ENCODE measurements at regions not wholly inside any gene's neighbourhood (a gene's known extent, or its start where the extent isn't known, plus 50 kb on each side); places are given as distances from the start of the nearest gene placed in this dataset.

GRCh38 chr3:24832891-24833290 lies 338.2 kb upstream of the THRB start:
- no peaks in the 10 kb centered on the region for H3K27me3 ChIP-seq (replicated peaks; ENCODE audit: control insufficient read depth, insufficient read depth, low read length)
- DNase-seq = no peak

GRCh38 chr3:24834442-24834841 lies 339.8 kb upstream of the THRB start:
- intact Hi-C loops (cut with micrococcal nuclease; ENCODE audit: unreplicated experiment) = no loop called here
- ChIA-PET CTCF (no interaction called here), POLR2A (no interaction called here)
- TF ChIP-seq, protein P1, sequence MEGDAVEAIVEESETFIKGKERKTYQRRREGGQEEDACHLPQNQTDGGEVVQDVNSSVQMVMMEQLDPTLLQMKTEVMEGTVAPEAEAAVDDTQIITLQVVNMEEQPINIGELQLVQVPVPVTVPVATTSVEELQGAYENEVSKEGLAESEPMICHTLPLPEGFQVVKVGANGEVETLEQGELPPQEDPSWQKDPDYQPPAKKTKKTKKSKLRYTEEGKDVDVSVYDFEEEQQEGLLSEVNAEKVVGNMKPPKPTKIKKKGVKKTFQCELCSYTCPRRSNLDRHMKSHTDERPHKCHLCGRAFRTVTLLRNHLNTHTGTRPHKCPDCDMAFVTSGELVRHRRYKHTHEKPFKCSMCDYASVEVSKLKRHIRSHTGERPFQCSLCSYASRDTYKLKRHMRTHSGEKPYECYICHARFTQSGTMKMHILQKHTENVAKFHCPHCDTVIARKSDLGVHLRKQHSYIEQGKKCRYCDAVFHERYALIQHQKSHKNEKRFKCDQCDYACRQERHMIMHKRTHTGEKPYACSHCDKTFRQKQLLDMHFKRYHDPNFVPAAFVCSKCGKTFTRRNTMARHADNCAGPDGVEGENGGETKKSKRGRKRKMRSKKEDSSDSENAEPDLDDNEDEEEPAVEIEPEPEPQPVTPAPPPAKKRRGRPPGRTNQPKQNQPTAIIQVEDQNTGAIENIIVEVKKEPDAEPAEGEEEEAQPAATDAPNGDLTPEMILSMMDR (IDR thresholded peaks at IDR 0.05; ENCODE audit: insufficient read depth in 1 of 2, low read depth in 1 of 2, low read length in 1 of 2, severe bottlenecking in 1 of 2, unreplicated experiment in 1 of 2) = no peak
- Histone ChIP-seq H3K36me3 (ENCODE audit: control insufficient read depth, insufficient read depth, low read length) (no peaks in the 10 kb centered on the region), H3K4me3 (ENCODE audit: low read depth, low read length) (no peak overlapping the region), H3K27me3 (replicated peaks; ENCODE audit: control insufficient read depth, insufficient read depth, low read length) (no peaks in the 10 kb centered on the region), H3K4me1 (no peaks in the 10 kb centered on the region), H3K9me3 (no peaks in the 10 kb centered on the region)
- peaks cover 21% of the 10 kb centered on the region for H3K27me3 Mint-ChIP-seq (ENCODE audit: insufficient read depth, unreplicated experiment)
- no peak overlapping the region for H3K27ac Mint-ChIP-seq (ENCODE audit: unreplicated experiment)
- H3K36me3 Mint-ChIP-seq (ENCODE audit: insufficient read depth, unreplicated experiment) = no peaks in the 10 kb centered on the region
- no peak overlapping the region for H3K4me3 Mint-ChIP-seq (ENCODE audit: unreplicated experiment)
- no peaks in the 10 kb centered on the region for H3K9me3 Mint-ChIP-seq (ENCODE audit: unreplicated experiment)
- BruUV-seq (replicated peaks) = no TSS peak
- H3K4me1 Mint-ChIP-seq (ENCODE audit: low read depth, unreplicated experiment) = no peaks in the 10 kb centered on the region
- DNase-seq = no peak

More at GRCh38 chr3:24832891-24833290, 338.2 kb upstream of the THRB start:
- Mint-ChIP-seq H3K36me3 (ENCODE audit: insufficient read depth, unreplicated experiment) (no peaks in the 10 kb centered on the region), H3K4me3 (ENCODE audit: unreplicated experiment) (no peak overlapping the region), H3K27me3 (ENCODE audit: insufficient read depth, unreplicated experiment) (peaks cover 21% of the 10 kb centered on the region), H3K4me1 (ENCODE audit: low read depth, unreplicated experiment) (no peaks in the 10 kb centered on the region), H3K27ac (ENCODE audit: unreplicated experiment) (no peak overlapping the region), H3K9me3 (ENCODE audit: unreplicated experiment) (no peaks in the 10 kb centered on the region)
- Histone ChIP-seq H3K4me3 (ENCODE audit: low read depth, low read length) (no peak overlapping the region), H3K4me1 (no peaks in the 10 kb centered on the region), H3K36me3 (ENCODE audit: control insufficient read depth, insufficient read depth, low read length) (no peaks in the 10 kb centered on the region), H3K9me3 (no peaks in the 10 kb centered on the region)
- intact Hi-C loops (cut with micrococcal nuclease; ENCODE audit: unreplicated experiment) = no loop called here
- BruUV-seq (replicated peaks) = no TSS peak
- CTCF ChIA-PET = no interaction called here
- TF ChIP-seq, protein P1 (IDR thresholded peaks at IDR 0.05; ENCODE audit: insufficient read depth in 1 of 2, low read depth in 1 of 2, low read length in 1 of 2, severe bottlenecking in 1 of 2, unreplicated experiment in 1 of 2) = no peak
- POLR2A ChIA-PET = no interaction called here

- no peak overlapping the region for H3K27ac Mint-ChIP-seq (ENCODE audit: unreplicated experiment)
- Histone ChIP-seq H3K9me3 (no peaks in the 10 kb centered on the region), H3K4me1 (no peaks in the 10 kb centered on the region), H3K4me3 (ENCODE audit: low read depth, low read length) (no peak overlapping the region), H3K27me3 (replicated peaks; ENCODE audit: control insufficient read depth, insufficient read depth, low read length) (no peaks in the 10 kb centered on the region), H3K36me3 (ENCODE audit: control insufficient read depth, insufficient read depth, low read length) (no peaks in the 10 kb centered on the region)
- H3K27me3 Mint-ChIP-seq (ENCODE audit: insufficient read depth, unreplicated experiment) = peaks cover 13% of the 10 kb centered on the region
- no TSS peak for BruUV-seq (replicated peaks)
- H3K9me3 Mint-ChIP-seq (ENCODE audit: unreplicated experiment) = no peaks in the 10 kb centered on the region
- CTCF ChIA-PET = no interaction called here
- intact Hi-C loops (cut with micrococcal nuclease; ENCODE audit: unreplicated experiment) = no loop called here
- POLR2A ChIA-PET = no interaction called here
- no peaks in the 10 kb centered on the region for H3K4me1 Mint-ChIP-seq (ENCODE audit: low read depth, unreplicated experiment)
- DNase-seq = no peak
- H3K36me3 Mint-ChIP-seq (ENCODE audit: insufficient read depth, unreplicated experiment) = no peaks in the 10 kb centered on the region
- TF ChIP-seq, protein P1 (IDR thresholded peaks at IDR 0.05; ENCODE audit: insufficient read depth in 1 of 2, low read depth in 1 of 2, low read length in 1 of 2, severe bottlenecking in 1 of 2, unreplicated experiment in 1 of 2) = no peak
- H3K4me3 Mint-ChIP-seq (ENCODE audit: unreplicated experiment) = no peak overlapping the region
Observed at GRCh38 chr3:24835510-24835909, 340.9 kb upstream of the THRB start.

All from Caco-2 (cell line).